Neural cell (in vitro differentiated cells): ENCODE measurements at regions not wholly inside any gene's neighbourhood (a gene's known extent, or its start where the extent isn't known, plus 50 kb on each side); places are given as distances from the start of the nearest gene placed in this dataset.

Experiments used
- H2AFZ ChIP-seq: fragments of 200-600, 300-800 bp; sonication (generic), shearing (Covaris generic); 2 replicates; pipeline ENCODE4 v1.6.0; 2014; ENCODE audit warnings: low read depth, mild to moderate bottlenecking, antibody characterized with exemption, low read length, moderate library complexity
- H3F3A ChIP-seq: fragments of 200-600 bp; shearing (Covaris generic); 2 replicates; pipeline ENCODE4 v1.6.1; 2016; ENCODE audit warnings: mild to moderate bottlenecking, moderate library complexity, mixed read lengths, antibody characterized with exemption, low read length; ENCODE audit not compliant: insufficient read depth, poor library complexity, severe bottlenecking
- H3K27ac ChIP-seq: fragments of 200-600, 300-800 bp; sonication (generic), shearing (Covaris generic); 2 replicates; pipeline ENCODE4 v1.5.1; 2014; ENCODE audit warnings: mild to moderate bottlenecking, low read length, moderate library complexity
- H3K27me3 ChIP-seq: fragments of 300-800, 200-600 bp; sonication (generic), shearing (Covaris generic); 2 replicates; pipeline ENCODE4 v1.6.0; 2014; ENCODE audit warnings: mild to moderate bottlenecking, low read depth, low read length, moderate library complexity; ENCODE audit not compliant: insufficient read depth
- H3K36me3 ChIP-seq: fragments of 300-800, 200-600 bp; sonication (generic), shearing (Covaris generic); 2 replicates; pipeline ENCODE4 v1.5.1; 2014; ENCODE audit warnings: mild to moderate bottlenecking, antibody characterized with exemption, low read length, moderate library complexity; ENCODE audit not compliant: insufficient read depth
- H3K4me2 ChIP-seq: fragments of 300-800, 200-600 bp; sonication (generic), shearing (Covaris generic); 2 replicates; pipeline ENCODE4 v1.6.0; 2014; ENCODE audit warnings: mild to moderate bottlenecking, low read length
- H3K4me3 ChIP-seq: fragments of 300-800, 200-600 bp; sonication (generic), shearing (Covaris generic); 2 replicates; pipeline ENCODE4 v1.5.1; 2014; ENCODE audit warnings: mild to moderate bottlenecking, low read length, moderate library complexity
- H3K79me2 ChIP-seq: fragments of 200-600 bp; shearing (Covaris generic); replicated peaks from 2 replicates; pipeline ENCODE4 v1.6.0; 2014; ENCODE audit warnings: mild to moderate bottlenecking, low read length, moderate library complexity; ENCODE audit not compliant: insufficient read depth
- H3K9ac ChIP-seq: fragments of 300-800, 200-600 bp; sonication (generic), shearing (Covaris generic); 2 replicates; pipeline ENCODE4 v1.6.1; 2016; ENCODE audit warnings: mild to moderate bottlenecking, low read length, mixed read lengths
- H3K9me2 ChIP-seq: fragments of 200-600 bp; shearing (Covaris generic); 2 replicates; pipeline ENCODE4 v1.6.1; 2016; ENCODE audit warnings: mild to moderate bottlenecking, low read length, mixed read lengths; ENCODE audit not compliant: insufficient read depth
- H3K9me3 ChIP-seq: fragments of 200-600, 300-800 bp; sonication (generic), shearing (Covaris generic); 2 replicates; pipeline ENCODE4 v1.6.1; 2016; ENCODE audit warnings: mild to moderate bottlenecking, mixed run types, low read length, moderate library complexity, mixed read lengths
- H4K20me1 ChIP-seq: fragments of 200-600 bp; shearing (Covaris generic); 2 replicates; pipeline ENCODE4 v1.6.1; 2016; ENCODE audit warnings: mild to moderate bottlenecking, mixed run types; ENCODE audit not compliant: insufficient read depth
- CTCF ChIP-seq: fragments of 450-650 bp; IDR thresholded peaks from 2 replicates; pipeline ENCODE4 v1.5.1; 2014; ENCODE audit warnings: antibody characterized with exemption, mild to moderate bottlenecking, moderate library complexity; ENCODE audit not compliant: poor library complexity, severe bottlenecking
- EP300 ChIP-seq: fragments of 450-650 bp; conservative IDR thresholded peaks from 2 replicates; pipeline ENCODE4 v1.6.1; 2014; ENCODE audit warnings: antibody characterized with exemption, mild to moderate bottlenecking, moderate library complexity; ENCODE audit not compliant: poor library complexity, severe bottlenecking
- EZH2 ChIP-seq: fragments of 200-600, 300-800 bp; shearing (Covaris generic), sonication (generic); IDR thresholded peaks from 2 replicates; pipeline ENCODE4 v1.6.1; 2014; ENCODE audit warnings: antibody characterized with exemption, low read length, borderline replicate concordance, mild to moderate bottlenecking; ENCODE audit not compliant: insufficient read depth, poor library complexity, severe bottlenecking
- MXI1 ChIP-seq: fragments of 450-650 bp; conservative IDR thresholded peaks from 2 replicates; pipeline ENCODE4 v1.6.1; 2014; ENCODE audit warnings: antibody characterized with exemption, mild to moderate bottlenecking; ENCODE audit not compliant: poor library complexity, severe bottlenecking
- POLR2AphosphoS5 ChIP-seq: IDR thresholded peaks from 2 replicates; pipeline ENCODE4 v1.6.1; 2012
- RAD21 ChIP-seq: fragments of 450-650 bp; conservative IDR thresholded peaks from 2 replicates; pipeline ENCODE4 v1.6.1; 2014; ENCODE audit warnings: antibody characterized with exemption, mild to moderate bottlenecking, moderate library complexity
- REST ChIP-seq: IDR thresholded peaks from 2 replicates; pipeline ENCODE4 v1.6.1; 2012; ENCODE audit warnings: borderline replicate concordance
- SMC3 ChIP-seq: fragments of 450-650 bp; conservative IDR thresholded peaks from 2 replicates; pipeline ENCODE4 v1.6.1; 2014; ENCODE audit warnings: antibody characterized with exemption, mild to moderate bottlenecking, moderate library complexity; ENCODE audit not compliant: poor library complexity
- TAF1 ChIP-seq: IDR thresholded peaks from 2 replicates; pipeline ENCODE4 v1.6.1; 2012; ENCODE audit warnings: low read depth

GRCh38 chr13:88248393-88248792 lies 577.2 kb downstream of the SLITRK5 start:
- TF ChIP-seq POLR2AphosphoS5, result no peak
- no peak for TF ChIP-seq CTCF
- no peak for TF ChIP-seq EZH2
- TF ChIP-seq MXI1, result no peak
- TF ChIP-seq EP300, result no peak
- no peak for TF ChIP-seq RAD21
- no peak for TF ChIP-seq SMC3

GRCh38 chr13:88257706-88258105 lies 586.5 kb downstream of the SLITRK5 start:
- Histone ChIP-seq H3K4me3 (no peak overlapping the region), H3K9me2 (no peaks in the 10 kb centered on the region), H4K20me1 (no peaks in the 10 kb centered on the region), H3F3A (no peaks in the 10 kb centered on the region), H3K27me3 (no peaks in the 10 kb centered on the region), H2AFZ (no peak overlapping the region), H3K79me2 (no peaks in the 10 kb centered on the region), H3K36me3 (no peaks in the 10 kb centered on the region), H3K27ac (no peak overlapping the region), H3K9me3 (no peaks in the 10 kb centered on the region), H3K4me2 (no peak overlapping the region), H3K9ac (no peak overlapping the region)
- TF ChIP-seq SMC3, result no peak
- no peak for TF ChIP-seq EP300
- no peak for TF ChIP-seq EZH2
- no peak for TF ChIP-seq RAD21
- no peak for TF ChIP-seq MXI1
- no peak for TF ChIP-seq REST
- no peak for TF ChIP-seq TAF1

More at GRCh38 chr13:88248393-88248792, 577.2 kb downstream of the SLITRK5 start:
- no peak overlapping the region for H2AFZ ChIP-seq
- no peaks in the 10 kb centered on the region for H3K27me3 ChIP-seq
- no peak overlapping the region for H3K4me3 ChIP-seq
- no peak overlapping the region for H3K27ac ChIP-seq
- no peaks in the 10 kb centered on the region for H3K9me3 ChIP-seq
- no peaks in the 10 kb centered on the region for H3F3A ChIP-seq
- H3K4me2 ChIP-seq, result no peak overlapping the region
- H3K36me3 ChIP-seq, result no peaks in the 10 kb centered on the region
- no peaks in the 10 kb centered on the region for H3K9me2 ChIP-seq
- no peaks in the 10 kb centered on the region for H3K79me2 ChIP-seq
- no peaks in the 10 kb centered on the region for H4K20me1 ChIP-seq
- no peak overlapping the region for H3K9ac ChIP-seq

- no peak overlapping the region for H3K27ac ChIP-seq
- no peak overlapping the region for H2AFZ ChIP-seq
- H3K4me3 ChIP-seq, result no peak overlapping the region
- TF ChIP-seq EZH2, result no peak
- no peak for TF ChIP-seq RAD21
- no peak for TF ChIP-seq REST
- TF ChIP-seq POLR2AphosphoS5, result no peak
- TF ChIP-seq MXI1, result no peak
- TF ChIP-seq CTCF, result no peak
- no peak for TF ChIP-seq EP300
- TF ChIP-seq SMC3, result no peak
- H3K4me2 ChIP-seq, result no peak overlapping the region
- H4K20me1 ChIP-seq, result no peaks in the 10 kb centered on the region
- no peaks in the 10 kb centered on the region for H3F3A ChIP-seq
- no peaks in the 10 kb centered on the region for H3K79me2 ChIP-seq
- H3K9ac ChIP-seq, result no peak overlapping the region
- H3K9me3 ChIP-seq, result no peaks in the 10 kb centered on the region
- H3K27me3 ChIP-seq, result no peaks in the 10 kb centered on the region
- no peaks in the 10 kb centered on the region for H3K9me2 ChIP-seq
- H3K36me3 ChIP-seq, result no peaks in the 10 kb centered on the region
Measured at GRCh38 chr13:88263808-88264207, 592.6 kb downstream of the SLITRK5 start.
